ENCODE measurements at regions not wholly inside any gene's neighbourhood (a gene's known extent, or its start where the extent isn't known, plus 50 kb on each side); places are given as distances from the start of the nearest gene placed in this dataset.

DNA sequence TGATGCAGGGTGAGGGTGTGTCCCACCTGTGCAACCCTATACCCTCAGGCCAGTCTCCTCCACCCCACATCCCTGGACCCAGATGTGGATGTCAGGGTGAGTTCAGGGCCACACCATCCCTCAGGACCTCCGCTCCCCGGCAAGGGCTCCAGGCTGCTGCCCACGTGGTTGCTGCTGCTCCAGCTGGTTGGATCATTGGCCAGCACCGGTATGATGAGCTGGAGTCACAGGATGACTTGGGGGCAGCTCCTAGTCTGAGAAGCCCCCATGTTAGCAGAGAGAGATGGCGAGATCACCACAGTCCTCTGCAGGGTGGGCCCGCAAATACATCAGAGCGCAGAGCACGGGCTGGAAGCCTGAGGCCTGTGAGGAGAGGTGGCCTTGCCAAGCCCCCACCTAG lies 103.3 kb upstream of the GDF10 start:
- H3K79me2 ChIP-seq (ENCODE audit: low read length), result no peaks in the 10 kb centered on the region
- no peak for ATAC-seq
- H3K4me1 ChIP-seq (ENCODE audit: insufficient read depth, low read length), result no peaks in the 10 kb centered on the region
- H3K4me2 ChIP-seq (ENCODE audit: low read length), result no peak overlapping the region
- CTCF ChIA-PET, result no interaction called here
- no peak overlapping the region for H3K27ac ChIP-seq (ENCODE audit: low read length)
- no peak for DNase-seq
- H3K27me3 ChIP-seq (ENCODE audit: low read length), result no peaks in the 10 kb centered on the region
- no peak overlapping the region for H3K4me3 ChIP-seq (ENCODE audit: low read length)
- POLR2A ChIA-PET (ENCODE audit: unreplicated experiment), result no interaction called here
- intact Hi-C loops (cut with micrococcal nuclease), result no loop called here
- no peaks in the 10 kb centered on the region for H4K20me1 ChIP-seq (ENCODE audit: low read length)
- no peaks in the 10 kb centered on the region for H3K36me3 ChIP-seq (ENCODE audit: low read depth, low read length)
- no peak overlapping the region for H3K9ac ChIP-seq (ENCODE audit: low read length)
- no TSS peak for BruUV-seq (replicated peaks)
- H2AFZ ChIP-seq (ENCODE audit: low read length), result no peak overlapping the region
- H3K9me2 ChIP-seq (replicated peaks; ENCODE audit: low read length), result no peaks in the 10 kb centered on the region
- H3F3A ChIP-seq (ENCODE audit: low read length, unreplicated experiment), result no peaks in the 10 kb centered on the region
- TF ChIP-seq EZH2phosphoT487 (IDR thresholded peaks at IDR 0.05; ENCODE audit: borderline replicate concordance, low read length), result no peak
- no peak for TF ChIP-seq CTCF (conservative IDR thresholded peaks at IDR 0.05; ENCODE audit: low read depth, low read length)
- no peak for TF ChIP-seq EZH2 (IDR thresholded peaks at IDR 0.05; ENCODE audit: low read length, unreplicated experiment)
- H3K9me3 ChIP-seq (ENCODE audit: low read length), result no peaks in the 10 kb centered on the region

DNA sequence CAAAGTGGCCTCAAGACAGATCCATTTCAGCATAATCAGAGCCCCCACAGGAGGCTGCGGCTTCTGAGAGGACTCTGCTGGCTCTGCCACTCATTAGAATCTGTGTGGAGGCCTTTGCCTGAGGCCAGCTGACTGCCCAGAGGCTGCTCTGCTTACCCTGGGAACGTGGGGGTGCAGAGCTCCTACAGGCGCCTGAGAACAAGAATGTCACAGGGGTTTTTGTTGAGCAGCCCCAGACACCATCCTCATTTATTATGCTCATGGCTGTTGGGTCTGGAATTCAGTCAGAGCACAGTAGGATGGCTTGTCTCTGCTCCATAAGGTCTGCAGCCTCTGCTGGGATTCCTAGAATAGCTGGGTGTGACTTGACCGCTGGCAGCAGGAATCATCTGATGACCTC lies 101.8 kb upstream of the GDF10 start:
- BruUV-seq (replicated peaks), result no TSS peak
- no peaks in the 10 kb centered on the region for H3K9me2 ChIP-seq (replicated peaks; ENCODE audit: low read length)
- H3F3A ChIP-seq (ENCODE audit: low read length, unreplicated experiment), result no peaks in the 10 kb centered on the region
- no peaks in the 10 kb centered on the region for H3K36me3 ChIP-seq (ENCODE audit: low read depth, low read length)
- no peaks in the 10 kb centered on the region for H3K27me3 ChIP-seq (ENCODE audit: low read length)
- no peak overlapping the region for H3K4me3 ChIP-seq (ENCODE audit: low read length)
- ATAC-seq (no peak), DNase-seq (no peak)
- no peak overlapping the region for H3K9ac ChIP-seq (ENCODE audit: low read length)
- no peaks in the 10 kb centered on the region for H3K9me3 ChIP-seq (ENCODE audit: low read length)
- intact Hi-C loops (cut with micrococcal nuclease), result no loop called here
- no peaks in the 10 kb centered on the region for H4K20me1 ChIP-seq (ENCODE audit: low read length)
- H3K79me2 ChIP-seq (ENCODE audit: low read length), result no peaks in the 10 kb centered on the region
- ChIA-PET CTCF (no interaction called here), POLR2A (ENCODE audit: unreplicated experiment) (no interaction called here)
- H3K4me1 ChIP-seq (ENCODE audit: insufficient read depth, low read length), result no peaks in the 10 kb centered on the region
- H3K4me2 ChIP-seq (ENCODE audit: low read length), result no peak overlapping the region
- no peak overlapping the region for H2AFZ ChIP-seq (ENCODE audit: low read length)
- H3K27ac ChIP-seq (ENCODE audit: low read length), result no peak overlapping the region
- TF ChIP-seq EZH2phosphoT487 (IDR thresholded peaks at IDR 0.05; ENCODE audit: borderline replicate concordance, low read length) (no peak), EZH2 (IDR thresholded peaks at IDR 0.05; ENCODE audit: low read length, unreplicated experiment) (no peak), CTCF (conservative IDR thresholded peaks at IDR 0.05; ENCODE audit: low read depth, low read length) (no peak)

DNA sequence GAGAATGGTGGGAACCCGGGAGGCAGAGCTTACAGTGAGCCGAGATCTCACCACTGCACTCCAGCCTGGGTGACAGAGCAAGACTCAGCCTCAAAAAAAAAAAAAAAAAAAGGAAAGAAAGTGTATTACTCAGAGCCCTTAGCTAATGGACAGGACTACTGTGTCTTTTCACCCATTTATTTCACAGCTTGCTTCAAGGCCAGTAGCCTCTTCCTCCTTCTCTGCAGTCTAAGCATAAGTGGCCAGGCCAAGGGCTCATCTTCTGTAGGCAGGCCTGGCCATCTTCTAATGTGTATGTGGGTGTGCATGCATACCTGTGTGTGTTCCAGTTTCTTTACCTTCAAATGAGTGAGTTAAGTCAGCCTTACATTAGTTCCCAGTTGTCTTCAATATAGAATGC lies 94.8 kb upstream of the GDF10 start:
- Histone ChIP-seq H3K4me2 (ENCODE audit: low read length) (no peak overlapping the region), H3K27ac (ENCODE audit: low read length) (no peak overlapping the region), H3K4me3 (ENCODE audit: low read length) (no peak overlapping the region), H3K9ac (ENCODE audit: low read length) (no peak overlapping the region), H4K20me1 (ENCODE audit: low read length) (no peaks in the 10 kb centered on the region), H3K27me3 (ENCODE audit: low read length) (no peaks in the 10 kb centered on the region), H3K4me1 (ENCODE audit: insufficient read depth, low read length) (no peaks in the 10 kb centered on the region), H3K79me2 (ENCODE audit: low read length) (no peaks in the 10 kb centered on the region), H3K9me3 (ENCODE audit: low read length) (no peaks in the 10 kb centered on the region), H3K9me2 (replicated peaks; ENCODE audit: low read length) (no peaks in the 10 kb centered on the region), H3F3A (ENCODE audit: low read length, unreplicated experiment) (no peaks in the 10 kb centered on the region), H2AFZ (ENCODE audit: low read length) (no peak overlapping the region), H3K36me3 (ENCODE audit: low read depth, low read length) (no peaks in the 10 kb centered on the region)
- ChIA-PET CTCF (no interaction called here), POLR2A (ENCODE audit: unreplicated experiment) (no interaction called here)
- TF ChIP-seq CTCF (conservative IDR thresholded peaks at IDR 0.05; ENCODE audit: low read depth, low read length) (no peak), EZH2 (IDR thresholded peaks at IDR 0.05; ENCODE audit: low read length, unreplicated experiment) (no peak), EZH2phosphoT487 (IDR thresholded peaks at IDR 0.05; ENCODE audit: borderline replicate concordance, low read length) (no peak)
- BruUV-seq (replicated peaks), result no TSS peak
- DNase-seq, result no peak
- intact Hi-C loops (cut with micrococcal nuclease), result no loop called here
- no peak for ATAC-seq
